ENCODE measurements at regions not wholly inside any gene's neighbourhood (a gene's known extent, or its start where the extent isn't known, plus 50 kb on each side); places are given as distances from the start of the nearest gene placed in this dataset.

GRCh38 chr15:31758126-31758525 lies 272.2 kb upstream of the CHRNA7 start:
- Mint-ChIP-seq H3K27ac (ENCODE audit: unreplicated experiment) (no peak overlapping the region), H3K9me3 (ENCODE audit: unreplicated experiment) (no peaks in the 10 kb centered on the region), H3K4me3 (ENCODE audit: unreplicated experiment) (no peak overlapping the region), H3K27me3 (ENCODE audit: low read depth, unreplicated experiment) (no peaks in the 10 kb centered on the region), H3K4me1 (ENCODE audit: low read depth, unreplicated experiment) (no peaks in the 10 kb centered on the region), H3K36me3 (ENCODE audit: low read depth, unreplicated experiment) (no peaks in the 10 kb centered on the region)
- no peak for FAIRE-seq
- no peak overlapping the region for H3K27ac ChIP-seq (ENCODE audit: low read depth, low read length)
- TF ChIP-seq CTCF (IDR thresholded peaks at IDR 0.05; ENCODE audit: insufficient read depth, low read depth, low read length), result no peak
- no peak for TF ChIP-seq EZH2 (IDR thresholded peaks at IDR 0.05; ENCODE audit: insufficient read depth, low read length)
- H3K79me2 ChIP-seq (ENCODE audit: insufficient read depth, low read length), result no peaks in the 10 kb centered on the region
- H3K4me1 ChIP-seq (ENCODE audit: insufficient read depth, low read length), result no peaks in the 10 kb centered on the region
- H4K20me1 ChIP-seq (ENCODE audit: insufficient read depth, low read length), result no peaks in the 10 kb centered on the region
- H3K9me3 ChIP-seq (ENCODE audit: insufficient read depth, low read depth, low read length), result no peaks in the 10 kb centered on the region
- no peaks in the 10 kb centered on the region for H3K27me3 ChIP-seq (ENCODE audit: insufficient read depth, low read length)
- no peak overlapping the region for H3K4me3 ChIP-seq (ENCODE audit: insufficient read depth, low read depth, low read length)
- H3K9ac ChIP-seq (ENCODE audit: low read length), result no peak overlapping the region
- H3K4me2 ChIP-seq (ENCODE audit: low read length), result no peak overlapping the region
- DNase-seq (ENCODE audit: low read depth), result no peak
- H3K36me3 ChIP-seq (ENCODE audit: insufficient read depth, low read length), result no peaks in the 10 kb centered on the region
- H2AFZ ChIP-seq (ENCODE audit: low read depth, low read length), result no peak overlapping the region

DNA sequence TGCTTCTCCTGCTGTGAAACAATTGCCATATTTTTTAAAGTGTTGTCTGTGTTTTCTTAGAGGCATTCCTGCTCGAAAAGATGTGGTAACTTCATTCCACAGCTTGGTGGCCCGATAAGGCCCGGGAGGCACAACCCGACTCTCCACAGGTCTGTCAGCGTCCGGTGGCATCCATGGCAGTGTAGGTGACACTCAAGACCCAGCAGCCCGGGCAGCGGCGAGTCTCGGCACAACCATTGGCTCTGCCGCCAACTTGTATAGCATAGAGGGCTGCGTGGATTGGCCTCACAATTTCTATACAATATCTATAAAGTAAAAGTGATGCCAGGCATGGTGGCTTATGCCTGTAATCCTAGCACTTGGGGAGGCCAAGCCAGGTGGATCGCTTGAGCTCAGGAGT lies 262.3 kb upstream of the CHRNA7 start:
- no peak overlapping the region for H3K27ac Mint-ChIP-seq (ENCODE audit: unreplicated experiment)
- H3K4me1 Mint-ChIP-seq (ENCODE audit: low read depth, unreplicated experiment), result no peaks in the 10 kb centered on the region
- Histone ChIP-seq H3K4me3 (ENCODE audit: insufficient read depth, low read depth, low read length) (no peak overlapping the region), H4K20me1 (ENCODE audit: insufficient read depth, low read length) (no peaks in the 10 kb centered on the region), H2AFZ (ENCODE audit: low read depth, low read length) (no peak overlapping the region), H3K27ac (ENCODE audit: low read depth, low read length) (no peak overlapping the region), H3K36me3 (ENCODE audit: insufficient read depth, low read length) (no peaks in the 10 kb centered on the region), H3K9ac (ENCODE audit: low read length) (no peak overlapping the region), H3K4me2 (ENCODE audit: low read length) (no peak overlapping the region), H3K79me2 (ENCODE audit: insufficient read depth, low read length) (no peaks in the 10 kb centered on the region), H3K9me3 (ENCODE audit: insufficient read depth, low read depth, low read length) (no peaks in the 10 kb centered on the region), H3K4me1 (ENCODE audit: insufficient read depth, low read length) (no peaks in the 10 kb centered on the region), H3K27me3 (ENCODE audit: insufficient read depth, low read length) (no peaks in the 10 kb centered on the region)
- DNase-seq (ENCODE audit: low read depth) (no peak), FAIRE-seq (no peak)
- no peak overlapping the region for H3K4me3 Mint-ChIP-seq (ENCODE audit: unreplicated experiment)
- no peaks in the 10 kb centered on the region for H3K9me3 Mint-ChIP-seq (ENCODE audit: unreplicated experiment)
- no peaks in the 10 kb centered on the region for H3K36me3 Mint-ChIP-seq (ENCODE audit: low read depth, unreplicated experiment)
- TF ChIP-seq EZH2 (IDR thresholded peaks at IDR 0.05; ENCODE audit: insufficient read depth, low read length) (no peak), CTCF (IDR thresholded peaks at IDR 0.05; ENCODE audit: insufficient read depth, low read depth, low read length) (no peak)
- H3K27me3 Mint-ChIP-seq (ENCODE audit: low read depth, unreplicated experiment), result no peaks in the 10 kb centered on the region

DNA sequence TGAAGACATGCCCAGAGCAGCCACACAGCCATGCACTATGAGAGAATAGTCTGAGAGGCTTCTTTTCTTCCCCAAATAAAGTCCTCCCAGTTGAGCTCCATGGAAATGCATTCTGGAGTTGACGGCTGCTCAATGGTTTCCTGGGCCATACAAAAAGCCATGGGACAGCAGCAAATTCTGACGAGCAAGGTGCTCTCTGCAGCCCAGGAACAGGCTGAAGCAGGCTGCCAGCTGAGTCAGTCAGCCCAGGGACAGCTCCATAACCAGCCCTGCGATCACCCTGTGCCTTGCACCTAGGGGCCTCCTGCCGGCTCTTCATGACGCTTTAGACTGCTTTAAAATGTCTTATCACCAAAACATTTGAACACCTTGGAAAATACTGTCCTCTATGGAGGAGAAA lies 256.3 kb upstream of the CHRNA7 start:
- no peaks in the 10 kb centered on the region for H3K79me2 ChIP-seq (ENCODE audit: insufficient read depth, low read length)
- no peak overlapping the region for H3K27ac ChIP-seq (ENCODE audit: low read depth, low read length)
- Mint-ChIP-seq H3K4me3 (ENCODE audit: unreplicated experiment) (no peak overlapping the region), H3K4me1 (ENCODE audit: low read depth, unreplicated experiment) (no peaks in the 10 kb centered on the region), H3K9me3 (ENCODE audit: unreplicated experiment) (no peaks in the 10 kb centered on the region), H3K36me3 (ENCODE audit: low read depth, unreplicated experiment) (no peaks in the 10 kb centered on the region), H3K27me3 (ENCODE audit: low read depth, unreplicated experiment) (peaks cover 2% of the 10 kb centered on the region), H3K27ac (ENCODE audit: unreplicated experiment) (no peak overlapping the region)
- DNase-seq (ENCODE audit: low read depth) (no peak), FAIRE-seq (no peak)
- no peaks in the 10 kb centered on the region for H3K4me1 ChIP-seq (ENCODE audit: insufficient read depth, low read length)
- no peaks in the 10 kb centered on the region for H4K20me1 ChIP-seq (ENCODE audit: insufficient read depth, low read length)
- no peaks in the 10 kb centered on the region for H3K36me3 ChIP-seq (ENCODE audit: insufficient read depth, low read length)
- H3K9ac ChIP-seq (ENCODE audit: low read length), result no peak overlapping the region
- no peak overlapping the region for H3K4me2 ChIP-seq (ENCODE audit: low read length)
- TF ChIP-seq CTCF (IDR thresholded peaks at IDR 0.05; ENCODE audit: insufficient read depth, low read depth, low read length) (no peak), EZH2 (IDR thresholded peaks at IDR 0.05; ENCODE audit: insufficient read depth, low read length) (no peak)
- H3K9me3 ChIP-seq (ENCODE audit: insufficient read depth, low read depth, low read length), result no peaks in the 10 kb centered on the region
- H3K4me3 ChIP-seq (ENCODE audit: insufficient read depth, low read depth, low read length), result no peak overlapping the region
- H3K27me3 ChIP-seq (ENCODE audit: insufficient read depth, low read length), result no peaks in the 10 kb centered on the region
- H2AFZ ChIP-seq (ENCODE audit: low read depth, low read length), result no peak overlapping the region
